Stomach (tissue), 4 donors: ENCODE measurements at regions not wholly inside any gene's neighbourhood (a gene's known extent, or its start where the extent isn't known, plus 50 kb on each side); places are given as distances from the start of the nearest gene placed in this dataset.

Experiments used
- CTCF ChIP-seq, 7 experiments: fragments of 450-650 bp in 4 of 7; fragments of 200-600 bp in 3 of 7; sonication (generic) in 3 of 7; IDR thresholded peaks; one replicate each; pipeline ENCODE4 v1.5.1; 2016 to 2019; ENCODE audit warnings: antibody characterized with exemption in 7 of 7, control low read depth in 2 of 7, mild to moderate bottlenecking in 1 of 7
- EP300 ChIP-seq: sonication (generic); formaldehyde crosslinking; IDR thresholded peaks from one replicate; pipeline ENCODE4 v1.6.1; 2017; ENCODE audit warnings: antibody characterized with exemption
- POLR2A ChIP-seq, 4 donors: fragments of 450-650 bp; IDR thresholded peaks; one replicate each; pipeline ENCODE4 v1.6.1; 2016; ENCODE audit warnings: antibody characterized with exemption in 4 of 4, control low read depth in 2 of 4, mild to moderate bottlenecking in 1 of 4, moderate library complexity in 1 of 4

- no peak for TF ChIP-seq CTCF (IDR thresholded peaks at IDR 0.05)
- TF ChIP-seq POLR2A (IDR thresholded peaks at IDR 0.05): no peak
- TF ChIP-seq EP300: no peak
Observed at GRCh38 chr1:165034136-165034809, 322.2 kb downstream of the LMX1A start.
